DOHH2 (cell line): ENCODE measurements at regions not wholly inside any gene's neighbourhood (a gene's known extent, or its start where the extent isn't known, plus 50 kb on each side); places are given as distances from the start of the nearest gene placed in this dataset.

ENCODE experiments used
- H3F3A ChIP-seq: fragments of 200-600 bp; sonication (generic), shearing (Covaris generic); 2 replicates; pipeline ENCODE4 v1.6.0; 2016; ENCODE audit warnings: antibody characterized with exemption, mild to moderate bottlenecking; ENCODE audit not compliant: control insufficient read depth, insufficient read depth
- H3K27ac ChIP-seq: fragments of 200-600 bp; sonication (generic); 2 replicates; pipeline ENCODE4 v1.5.1; 2014; ENCODE audit warnings: low read depth, mild to moderate bottlenecking, low read length, moderate library complexity
- H3K27me3 ChIP-seq: fragments of 200-600 bp; sonication (generic); 2 replicates; pipeline ENCODE4 v1.6.1; 2014; ENCODE audit warnings: mild to moderate bottlenecking, low read length, mixed read lengths; ENCODE audit not compliant: control insufficient read depth
- H3K36me3 ChIP-seq: fragments of 200-600 bp; sonication (generic); 2 replicates; pipeline ENCODE4 v1.6.1; 2014; ENCODE audit warnings: mild to moderate bottlenecking, low read length, moderate library complexity, mixed read lengths; ENCODE audit not compliant: control insufficient read depth
- H3K4me1 ChIP-seq: fragments of 200-600 bp; sonication (generic); 2 replicates; pipeline ENCODE4 v1.6.1; 2014; ENCODE audit warnings: mild to moderate bottlenecking, low read length, mixed read lengths; ENCODE audit not compliant: control insufficient read depth
- H3K4me2 ChIP-seq: fragments of 200-600 bp; sonication (generic); 2 replicates; pipeline ENCODE4 v1.6.0; 2014; ENCODE audit warnings: mild to moderate bottlenecking, low read length, moderate library complexity
- H3K4me3 ChIP-seq: fragments of 200-600 bp; sonication (generic); 2 replicates; pipeline ENCODE4 v1.5.1; 2014; ENCODE audit warnings: mild to moderate bottlenecking, low read length, mixed read lengths
- H3K79me2 ChIP-seq: fragments of 200-600 bp; sonication (generic); 2 replicates; pipeline ENCODE4 v1.6.1; 2014; ENCODE audit warnings: mild to moderate bottlenecking, low read length, mixed read lengths; ENCODE audit not compliant: control insufficient read depth
- H3K9me2 ChIP-seq: fragments of 200-600 bp; sonication (generic); replicated peaks from 2 replicates; pipeline ENCODE4 v1.6.1; 2014; ENCODE audit warnings: mild to moderate bottlenecking, low read length, mixed read lengths; ENCODE audit not compliant: control insufficient read depth
- H3K9me3 ChIP-seq: fragments of 200-600 bp; sonication (generic); 2 replicates; pipeline ENCODE4 v1.6.1; 2014; ENCODE audit warnings: antibody characterized with exemption, low read length, mixed read lengths; ENCODE audit not compliant: control insufficient read depth, insufficient read depth
- H4K20me1 ChIP-seq: fragments of 200-600 bp; sonication (generic); 2 replicates; pipeline ENCODE4 v1.6.0; 2014; ENCODE audit warnings: low read depth, mild to moderate bottlenecking, antibody characterized with exemption, low read length, moderate library complexity; ENCODE audit not compliant: control insufficient read depth, insufficient read depth
- CTCF ChIP-seq: fragments of 200-600 bp; sonication (generic); IDR thresholded peaks from one replicate; pipeline ENCODE4 v1.5.1; 2014; ENCODE audit warnings: antibody characterized with exemption, mild to moderate bottlenecking, low read depth, low read length; ENCODE audit not compliant: poor library complexity, severe bottlenecking
- EZH2phosphoT487 ChIP-seq: fragments of 200-600 bp; sonication (generic); IDR thresholded peaks from 2 replicates; pipeline ENCODE4 v1.6.1; 2017; ENCODE audit warnings: borderline replicate concordance, mild to moderate bottlenecking, antibody characterized with exemption, low read length, moderate library complexity, mixed read lengths

- no peaks in the 10 kb centered on the region for H3F3A ChIP-seq
- H4K20me1 ChIP-seq = no peaks in the 10 kb centered on the region
- H3K27me3 ChIP-seq = no peaks in the 10 kb centered on the region
- TF ChIP-seq EZH2phosphoT487 (no peak), CTCF (no peak)
- 0 out of 2 replicates have a peak, but pooled peaks cover 5% of the 10 kb centered on the region for H3K9me3 ChIP-seq
- H3K4me1 ChIP-seq = peaks cover 5% of the 10 kb centered on the region; the same call in 1 of the 2 replicates
- no peaks in the 10 kb centered on the region; the same call in 1 of the 2 replicates for H3K9me2 ChIP-seq
- H3K79me2 ChIP-seq = no peaks in the 10 kb centered on the region
- no peaks in the 10 kb centered on the region for H3K36me3 ChIP-seq
- no peak overlapping the region for H3K27ac ChIP-seq
- no peak overlapping the region for H3K4me3 ChIP-seq
- no peak overlapping the region for H3K4me2 ChIP-seq
These were observed 398.4 kb downstream of the PPP3CA start for GRCh38 chr4:100948911-100949310.

- Histone ChIP-seq H3F3A (no peaks in the 10 kb centered on the region), H3K27ac (no peak overlapping the region)
These were observed 401.5 kb downstream of the PPP3CA start for GRCh38 chr4:100945789-100946188.

GRCh38 chr4:100938698-100939097 is 408.6 kb downstream of the PPP3CA start:
- Histone ChIP-seq H3K27ac (no peak overlapping the region), H3K4me1 (no peaks in the 10 kb centered on the region), H3K4me3 (no peak overlapping the region), H3K4me2 (no peak overlapping the region), H3F3A (no peaks in the 10 kb centered on the region), H4K20me1 (no peaks in the 10 kb centered on the region), H3K27me3 (no peaks in the 10 kb centered on the region), H3K79me2 (no peaks in the 10 kb centered on the region), H3K36me3 (no peaks in the 10 kb centered on the region), H3K9me3 (no peaks in the 10 kb centered on the region; the same call in 1 of the 2 replicates), H3K9me2 (no peaks in the 10 kb centered on the region)
- TF ChIP-seq CTCF (no peak), EZH2phosphoT487 (no peak)

More at GRCh38 chr4:100945789-100946188, 401.5 kb downstream of the PPP3CA start:
- no peaks in the 10 kb centered on the region; the same call in 1 of the 2 replicates for H3K9me2 ChIP-seq
- H3K4me3 ChIP-seq = no peak overlapping the region
- no peaks in the 10 kb centered on the region for H3K79me2 ChIP-seq
- no peaks in the 10 kb centered on the region for H3K36me3 ChIP-seq
- TF ChIP-seq EZH2phosphoT487 (no peak), CTCF (no peak)
- peaks cover 5% of the 10 kb centered on the region; the same call in 1 of the 2 replicates for H3K4me1 ChIP-seq
- no peaks in the 10 kb centered on the region for H3K27me3 ChIP-seq
- H3K4me2 ChIP-seq = no peak overlapping the region
- H4K20me1 ChIP-seq = no peaks in the 10 kb centered on the region
- H3K9me3 ChIP-seq = peaks cover 5% of the 10 kb centered on the region; the same call in 1 of the 2 replicates
